IMR-90 (cell line): ENCODE measurements at regions not wholly inside any gene's neighbourhood (a gene's known extent, or its start where the extent isn't known, plus 50 kb on each side); places are given as distances from the start of the nearest gene placed in this dataset.
A peak's percentile ranks its signal among the peaks of the same experiment; 100 is the strongest.

Source experiments
- ATAC-seq: fragments of 200-7000 bp; cut with Tn5 transposase; 2 replicates; pipeline ENCODE4 v1.9.1; 2020; ENCODE audit warnings: low read depth, mild to moderate bottlenecking, moderate library complexity
- BruUV-seq: library from RNA; stranded (reverse); fragments of 400-500 nt; replicated peaks from 2 replicates; lab custom pipeline; 2021; lab: Mats Ljungman, UMichigan
- CTCF ChIA-PET: fragments of 300-600 bp; formaldehyde crosslinking; extraction: SDS; loops from one replicate; lab custom pipeline; 2021; ENCODE audit warnings: antibody characterized with exemption; lab: Yijun Ruan, JAX
- POLR2A ChIA-PET: fragments of 300-600 bp; sonication (Branson Sonifier 250); formaldehyde crosslinking; loops from one replicate; lab custom pipeline; 2022; ENCODE audit warnings: antibody characterized with exemption; ENCODE audit not compliant: unreplicated experiment; lab: Charles Lee
- DNase-seq: peaks from one replicate; pipeline ENCODE4 v3.0.0; 2013
- H2AFZ ChIP-seq: replicated peaks from 2 replicates; pipeline ENCODE3; 2013; ENCODE audit warnings: low read length, mild to moderate bottlenecking; ENCODE audit not compliant: poor library complexity
- H2AK5ac ChIP-seq: 2 replicates; pipeline ENCODE4 v1.6.1; 2013; ENCODE audit warnings: low read depth, low read length, inconsistent platforms
- H2AK9ac ChIP-seq: replicated peaks from 2 replicates; pipeline ENCODE3; 2013; ENCODE audit warnings: mild to moderate bottlenecking, low read depth, low read length, moderate library complexity; ENCODE audit not compliant: poor library complexity
- H2BK120ac ChIP-seq: 2 replicates; pipeline ENCODE4 v1.6.1; 2013; ENCODE audit warnings: low read depth, low read length, inconsistent platforms
- H2BK15ac ChIP-seq: 3 replicates; pipeline ENCODE4 v1.6.1; 2013; ENCODE audit warnings: low read depth, low read length, inconsistent platforms
- H2BK20ac ChIP-seq: 2 replicates; pipeline ENCODE4 v1.6.1; 2013; ENCODE audit warnings: low read depth, mild to moderate bottlenecking, inconsistent platforms, low read length, moderate library complexity
- H2BK5ac ChIP-seq: 2 replicates; pipeline ENCODE4 v1.6.1; 2013; ENCODE audit warnings: mild to moderate bottlenecking, low read depth, low read length, inconsistent platforms; ENCODE audit not compliant: poor library complexity, severe bottlenecking
- H3K14ac ChIP-seq: replicated peaks from 2 replicates; pipeline ENCODE4 v1.6.1; 2013; ENCODE audit warnings: low read depth, low read length, inconsistent platforms
- H3K18ac ChIP-seq: 2 replicates; pipeline ENCODE4 v1.6.1; 2013; ENCODE audit warnings: low read depth, low read length, control low read depth
- H3K23ac ChIP-seq: 2 replicates; pipeline ENCODE4 v1.6.1; 2013; ENCODE audit warnings: low read depth, low read length, inconsistent platforms
- H3K27ac ChIP-seq: 2 replicates; pipeline ENCODE4 v1.5.1; 2013; ENCODE audit warnings: mild to moderate bottlenecking, control low read depth, low read length; ENCODE audit not compliant: insufficient read depth
- H3K27me3 ChIP-seq: 2 replicates; pipeline ENCODE4 v1.6.1; 2013; ENCODE audit warnings: low read length; ENCODE audit not compliant: control insufficient read depth, insufficient read depth
- H3K36me3 ChIP-seq: 2 replicates; pipeline ENCODE4 v1.6.1; 2013; ENCODE audit warnings: low read length, mixed read lengths; ENCODE audit not compliant: control insufficient read depth, insufficient read depth
- H3K4ac ChIP-seq: 2 replicates; pipeline ENCODE4 v1.6.1; 2013; ENCODE audit warnings: low read depth, low read length, inconsistent platforms
- H3K4me1 ChIP-seq: 2 replicates; pipeline ENCODE4 v1.6.1; 2013; ENCODE audit warnings: low read length, mixed read lengths; ENCODE audit not compliant: control insufficient read depth, insufficient read depth
- H3K4me2 ChIP-seq: 2 replicates; pipeline ENCODE4 v1.6.1; 2013; ENCODE audit warnings: low read depth, mild to moderate bottlenecking, control low read depth, low read length, moderate library complexity
- H3K4me3 ChIP-seq: 2 replicates; pipeline ENCODE4 v1.5.1; 2013; ENCODE audit warnings: low read depth, mild to moderate bottlenecking, control low read depth, low read length, moderate library complexity; ENCODE audit not compliant: insufficient read depth
- H3K56ac ChIP-seq: 2 replicates; pipeline ENCODE4 v1.6.1; 2013; ENCODE audit warnings: low read length, inconsistent platforms; ENCODE audit not compliant: insufficient read depth; ENCODE audit errors: extremely low read depth
- H3K79me1 ChIP-seq, 2 experiments: 2 replicates each; pipeline ENCODE4 v1.6.1; 2013; ENCODE audit warnings: low read length in 2 of 2, inconsistent platforms in 1 of 2, low read depth in 1 of 2
- H3K9ac ChIP-seq: 2 replicates; pipeline ENCODE4 v1.6.1; 2013; ENCODE audit warnings: low read depth, low read length, control low read depth
- H3K9me1 ChIP-seq: 2 replicates; pipeline ENCODE4 v1.6.1; 2013; ENCODE audit warnings: low read length, inconsistent platforms; ENCODE audit not compliant: insufficient read depth
- H3K9me3 ChIP-seq: 2 replicates; pipeline ENCODE4 v1.6.1; 2013; ENCODE audit warnings: low read length; ENCODE audit not compliant: control insufficient read depth, insufficient read depth
- H4K20me1 ChIP-seq: 2 replicates; pipeline ENCODE4 v1.6.1; 2013; ENCODE audit warnings: low read length, inconsistent platforms; ENCODE audit not compliant: insufficient read depth
- H4K5ac ChIP-seq: 2 replicates; pipeline ENCODE4 v1.6.1; 2013; ENCODE audit warnings: mild to moderate bottlenecking, low read depth, low read length, control low read depth
- H4K8ac ChIP-seq, 2 experiments: 2 replicates each; pipeline ENCODE4 v1.6.1; 2013; ENCODE audit warnings: low read depth in 2 of 2, low read length in 2 of 2, control low read depth in 1 of 2, inconsistent platforms in 1 of 2
- H4K91ac ChIP-seq: 2 replicates; pipeline ENCODE4 v1.6.1; 2013; ENCODE audit warnings: low read depth, low read length, inconsistent platforms; ENCODE audit not compliant: insufficient read depth
- BHLHE40 ChIP-seq: fragments of 150-350 bp; IDR thresholded peaks from 2 replicates; pipeline ENCODE4 v1.6.1; 2016; ENCODE audit warnings: mild to moderate bottlenecking, low read depth, low read length
- CEBPB ChIP-seq: IDR thresholded peaks from 2 replicates; pipeline ENCODE4 v1.6.1; 2012; ENCODE audit warnings: low read depth, low read length, improper control_type of control experiment
- CHD1 ChIP-seq: IDR thresholded peaks from 2 replicates; pipeline ENCODE4 v1.6.1; 2012; ENCODE audit warnings: low read depth, low read length, improper control_type of control experiment
- CTCF ChIP-seq: conservative IDR thresholded peaks from 2 replicates; pipeline ENCODE4 v1.5.1; 2012; ENCODE audit warnings: mild to moderate bottlenecking, low read depth, low read length, improper control_type of control experiment
- FOS ChIP-seq: fragments of 150-350 bp; IDR thresholded peaks from 2 replicates; pipeline ENCODE4 v1.6.1; 2016; ENCODE audit warnings: low read depth, low read length
- MAFK ChIP-seq: IDR thresholded peaks from 2 replicates; pipeline ENCODE4 v1.6.1; 2012; ENCODE audit warnings: low read depth, low read length, improper control_type of control experiment
- MAZ ChIP-seq: IDR thresholded peaks from 2 replicates; pipeline ENCODE4 v1.6.1; 2012; ENCODE audit warnings: low read depth, mild to moderate bottlenecking, low read length, improper control_type of control experiment, moderate library complexity, borderline replicate concordance
- MXI1 ChIP-seq: IDR thresholded peaks from 2 replicates; pipeline ENCODE4 v1.6.1; 2012; ENCODE audit warnings: low read depth, mild to moderate bottlenecking, low read length, moderate library complexity, borderline replicate concordance
- NFE2L2 ChIP-seq: fragments of 150-350 bp; IDR thresholded peaks from 2 replicates; pipeline ENCODE4 v1.6.1; 2016; ENCODE audit warnings: low read depth, mild to moderate bottlenecking, low read length
- POLR2A ChIP-seq: IDR thresholded peaks from 2 replicates; pipeline ENCODE4 v1.6.1; 2012; ENCODE audit warnings: mild to moderate bottlenecking, low read depth, low read length
- RAD21 ChIP-seq: IDR thresholded peaks from 2 replicates; pipeline ENCODE4 v1.6.1; 2012; ENCODE audit warnings: low read length, improper control_type of control experiment
- RCOR1 ChIP-seq: IDR thresholded peaks from 2 replicates; pipeline ENCODE4 v1.6.1; 2012; ENCODE audit warnings: mild to moderate bottlenecking, low read length, improper control_type of control experiment; ENCODE audit not compliant: insufficient replicate concordance
- RFX5 ChIP-seq: IDR thresholded peaks from 2 replicates; pipeline ENCODE4 v1.8.0; 2012; ENCODE audit warnings: low read depth, mild to moderate bottlenecking, low read length, moderate library complexity
- SMC3 ChIP-seq: fragments of 150-350 bp; IDR thresholded peaks from 2 replicates; pipeline ENCODE4 v1.6.1; 2016; ENCODE audit warnings: low read depth, mild to moderate bottlenecking, antibody characterized with exemption, low read length, moderate library complexity
- WGBS, 2 experiments: methylation state at CpG; one replicate each; pipeline versions ENCODE4 v1.1.5 to v1.1.7; 2013; ENCODE audit warnings: missing lambda C conversion rate in 2 of 2; ENCODE audit not compliant: insufficient read length in 1 of 2; ENCODE audit errors: extremely low coverage in 2 of 2; 5-methylcytosine and 5-hydroxymethylcytosine counted together
- dilution Hi-C: fragments of 300-500 bp; cut with HindIII; formaldehyde crosslinking; loops from one replicate; pipeline ENCODE4 v1.14.3; 2018; ENCODE audit warnings: low sequenced_read_pairs; ENCODE audit not compliant: unreplicated experiment
- in situ Hi-C: fragments of 300-500 bp; cut with MboI; formaldehyde crosslinking; loops from 3 replicates; pipeline ENCODE4 v1.14.3; 2019; ENCODE audit warnings: low sequenced_read_pairs, inconsistent platforms, mixed read lengths
- intact Hi-C: fragments of 100-400 bp; cut with micrococcal nuclease; formaldehyde crosslinking; loops from 2 replicates; pipeline ENCODE4 v1.10.0; 2022
- TF ChIP-seq, protein P1 (sequence below): fragments of 150-350 bp; IDR thresholded peaks from 2 replicates; pipeline ENCODE4 v1.6.1; 2016; ENCODE audit warnings: low read depth, mild to moderate bottlenecking, low read length, moderate library complexity, borderline replicate concordance
- TF ChIP-seq, protein P2 (sequence below): fragments of 150-350 bp; IDR thresholded peaks from 2 replicates; pipeline ENCODE4 v1.6.1; 2017; ENCODE audit warnings: mild to moderate bottlenecking, antibody characterized with exemption, low read length, low read depth

GRCh38 chr7:132650498-132650897, 74.2 kb upstream of the PLXNA4 start:
- H4K91ac ChIP-seq: no peak overlapping the region
- H3K18ac ChIP-seq: no peak overlapping the region
- no peak overlapping the region for H4K5ac ChIP-seq
- no peaks in the 10 kb centered on the region for H3K36me3 ChIP-seq
- peak overlapping the region; percentile 78; the same call in 1 of the 2 replicates for H3K4me2 ChIP-seq
- ATAC-seq (peak; percentile 81), DNase-seq (peak; percentile 62)
- H4K20me1 ChIP-seq: no peaks in the 10 kb centered on the region
- H3K79me1 ChIP-seq: no peaks in the 10 kb centered on the region
- no peaks in the 10 kb centered on the region for H3K9me3 ChIP-seq
- no peaks in the 10 kb centered on the region for H3K27me3 ChIP-seq
- no peak overlapping the region for H2AK9ac ChIP-seq
- POLR2A ChIA-PET: no interaction called here
- no peaks in the 10 kb centered on the region for H3K9me1 ChIP-seq
- no peak overlapping the region for H3K14ac ChIP-seq
- no peak overlapping the region for H3K27ac ChIP-seq
- H2AK5ac ChIP-seq: no peak overlapping the region
- H4K8ac ChIP-seq: no peak overlapping the region
- H2AFZ ChIP-seq: no peak overlapping the region
- H3K9ac ChIP-seq: no peak overlapping the region
- dilution Hi-C loops: no loop called here
- no peak for TF ChIP-seq RAD21
- no peak for TF ChIP-seq SMC3
- no peak for TF ChIP-seq MXI1
- TF ChIP-seq, protein P1, sequence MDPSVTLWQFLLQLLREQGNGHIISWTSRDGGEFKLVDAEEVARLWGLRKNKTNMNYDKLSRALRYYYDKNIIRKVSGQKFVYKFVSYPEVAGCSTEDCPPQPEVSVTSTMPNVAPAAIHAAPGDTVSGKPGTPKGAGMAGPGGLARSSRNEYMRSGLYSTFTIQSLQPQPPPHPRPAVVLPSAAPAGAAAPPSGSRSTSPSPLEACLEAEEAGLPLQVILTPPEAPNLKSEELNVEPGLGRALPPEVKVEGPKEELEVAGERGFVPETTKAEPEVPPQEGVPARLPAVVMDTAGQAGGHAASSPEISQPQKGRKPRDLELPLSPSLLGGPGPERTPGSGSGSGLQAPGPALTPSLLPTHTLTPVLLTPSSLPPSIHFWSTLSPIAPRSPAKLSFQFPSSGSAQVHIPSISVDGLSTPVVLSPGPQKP: no peak
- TF ChIP-seq, protein P2, sequence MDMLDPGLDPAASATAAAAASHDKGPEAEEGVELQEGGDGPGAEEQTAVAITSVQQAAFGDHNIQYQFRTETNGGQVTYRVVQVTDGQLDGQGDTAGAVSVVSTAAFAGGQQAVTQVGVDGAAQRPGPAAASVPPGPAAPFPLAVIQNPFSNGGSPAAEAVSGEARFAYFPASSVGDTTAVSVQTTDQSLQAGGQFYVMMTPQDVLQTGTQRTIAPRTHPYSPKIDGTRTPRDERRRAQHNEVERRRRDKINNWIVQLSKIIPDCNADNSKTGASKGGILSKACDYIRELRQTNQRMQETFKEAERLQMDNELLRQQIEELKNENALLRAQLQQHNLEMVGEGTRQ: no peak
- no peak for TF ChIP-seq CTCF
- no peak for TF ChIP-seq RCOR1
- no peak for TF ChIP-seq RFX5
- TF ChIP-seq MAZ: no peak
- no peak for TF ChIP-seq POLR2A
- no peak for TF ChIP-seq BHLHE40
- TF ChIP-seq NFE2L2: no peak
- TF ChIP-seq CEBPB: no peak
- no peak for TF ChIP-seq CHD1
- no peak for TF ChIP-seq FOS
- no peak for TF ChIP-seq MAFK
- CTCF ChIA-PET: no interaction called here
- no peak overlapping the region for H3K4me3 ChIP-seq
- no peak overlapping the region for H2BK20ac ChIP-seq
- H2BK120ac ChIP-seq: no peak overlapping the region
- no peak overlapping the region for H2BK5ac ChIP-seq
- intact Hi-C loops: no loop called here
- H3K23ac ChIP-seq: no peak overlapping the region
- no peaks in the 10 kb centered on the region for H3K4me1 ChIP-seq
- no peak overlapping the region for H3K4ac ChIP-seq
- in situ Hi-C loops: no loop called here
- no peak overlapping the region for H2BK15ac ChIP-seq
- no TSS peak for BruUV-seq
- H3K56ac ChIP-seq: no peak overlapping the region
- 0% methylated on average over 1 of the region's 3 CpGs; no CpG with 5 or more reads in 1 of the 2 experiments for WGBS, 2 experiments
